AG10803 (cell line): ENCODE measurements at regions not wholly inside any gene's neighbourhood (a gene's known extent, or its start where the extent isn't known, plus 50 kb on each side); places are given as distances from the start of the nearest gene placed in this dataset.

ENCODE experiments used
- DNase-seq: peaks from one replicate; pipeline ENCODE4 v3.0.0; 2010; ENCODE audit warnings: low read depth
- H3K4me3 ChIP-seq: 2 replicates; pipeline ENCODE4 v1.5.1; 2011; ENCODE audit warnings: mild to moderate bottlenecking, low read length, control low read depth
- CTCF ChIP-seq: conservative IDR thresholded peaks from 2 replicates; pipeline ENCODE4 v1.5.1; 2011; ENCODE audit warnings: mild to moderate bottlenecking, low read length, control low read depth, inconsistent platforms

- TF ChIP-seq CTCF = no peak
- no peak overlapping the region for H3K4me3 ChIP-seq
- no peak for DNase-seq
Measured at GRCh38 chr10:94097656-94098055, 103.9 kb downstream of the PLCE1 start.

- H3K4me3 ChIP-seq = no peak overlapping the region
Measured at GRCh38 chr10:94098896-94099295, 105.2 kb downstream of the PLCE1 start.

GRCh38 chr10:94101894-94102293 is 108.2 kb downstream of the PLCE1 start:
- TF ChIP-seq CTCF = no peak
- H3K4me3 ChIP-seq = no peak overlapping the region
- DNase-seq = no peak

More at GRCh38 chr10:94098896-94099295, 105.2 kb downstream of the PLCE1 start:
- no peak for DNase-seq
- TF ChIP-seq CTCF = no peak

- no peak overlapping the region for H3K4me3 ChIP-seq
- no peak for DNase-seq
- TF ChIP-seq CTCF = no peak
Measured at GRCh38 chr10:94102436-94102835, 108.7 kb downstream of the PLCE1 start.

GRCh38 chr10:94103192-94103591 is 109.5 kb downstream of the PLCE1 start:
- no peak for DNase-seq
- TF ChIP-seq CTCF = no peak
- no peak overlapping the region for H3K4me3 ChIP-seq

- H3K4me3 ChIP-seq = no peak overlapping the region
- DNase-seq = peak; percentile 68
- no peak for TF ChIP-seq CTCF
Measured at GRCh38 chr10:94103801-94104221, 110.1 kb downstream of the PLCE1 start.

GRCh38 chr10:94104316-94105000 is 110.7 kb downstream of the PLCE1 start:
- DNase-seq = no peak
- no peak for TF ChIP-seq CTCF
- H3K4me3 ChIP-seq = no peak overlapping the region
